Medulla oblongata (tissue), 1 donor: ENCODE measurements at regions not wholly inside any gene's neighbourhood (a gene's known extent, or its start where the extent isn't known, plus 50 kb on each side); places are given as distances from the start of the nearest gene placed in this dataset.

Source experiments
- DNase-seq: peaks from one replicate; pipeline ENCODE4 v3.0.0-alpha.2; 2015; ENCODE audit errors: extremely low spot score

GRCh38 chr12:78792052-78792698 lies 72.4 kb upstream of the SYT1 start:
- DNase-seq, result no peak

- DNase-seq, result no peak
These were observed 71.1 kb upstream of the SYT1 start for GRCh38 chr12:78793491-78793890.

- DNase-seq, result no peak
These were observed 70.6 kb upstream of the SYT1 start for GRCh38 chr12:78793982-78794381.

GRCh38 chr12:78795934-78796445 lies 68.6 kb upstream of the SYT1 start:
- DNase-seq, result no peak

GRCh38 chr12:78797196-78797931 lies 67.2 kb upstream of the SYT1 start:
- no peak for DNase-seq

- DNase-seq, result no peak
These were observed 64.9 kb upstream of the SYT1 start for GRCh38 chr12:78799649-78800048.

- no peak for DNase-seq
These were observed 62.0 kb upstream of the SYT1 start for GRCh38 chr12:78802593-78802992.

GRCh38 chr12:78804262-78804661 lies 60.3 kb upstream of the SYT1 start:
- no peak for DNase-seq
